HG02610 (cell line): ENCODE measurements at regions not wholly inside any gene's neighbourhood (a gene's known extent, or its start where the extent isn't known, plus 50 kb on each side); places are given as distances from the start of the nearest gene placed in this dataset.

Experiments used
- ATAC-seq: cut with Tn5 transposase; IDR thresholded peaks from one replicate; pipeline ENCODE4 v1.9.1; 2021; ENCODE audit warnings: mild to moderate bottlenecking, moderate library complexity; ENCODE audit not compliant: unreplicated experiment

DNA sequence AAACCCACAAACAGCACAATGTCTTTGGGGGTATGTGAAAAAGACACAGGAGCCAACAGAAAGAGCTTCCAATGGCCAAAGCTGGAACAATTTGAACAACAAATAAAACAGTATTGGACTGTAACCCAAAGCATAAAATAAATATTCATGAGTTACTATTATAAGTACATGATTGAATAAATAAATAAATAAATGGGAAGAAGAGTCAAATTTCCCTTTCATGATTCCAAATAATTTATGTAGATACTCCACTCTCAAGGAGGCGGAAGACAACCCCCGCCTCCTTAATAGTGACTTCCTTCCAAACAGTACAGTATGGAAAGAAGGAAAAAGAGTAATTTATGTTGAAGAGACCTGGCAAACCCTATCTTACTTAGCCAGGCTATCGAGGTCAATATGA is 124.4 kb upstream of the P2RY1 start:
- ATAC-seq = no peak

- ATAC-seq = no peak
These were observed 120.9 kb upstream of the P2RY1 start for GRCh38 chr3:152713989-152714388.

GRCh38 chr3:152714507-152714906 is 120.4 kb upstream of the P2RY1 start:
- no peak for ATAC-seq

DNA sequence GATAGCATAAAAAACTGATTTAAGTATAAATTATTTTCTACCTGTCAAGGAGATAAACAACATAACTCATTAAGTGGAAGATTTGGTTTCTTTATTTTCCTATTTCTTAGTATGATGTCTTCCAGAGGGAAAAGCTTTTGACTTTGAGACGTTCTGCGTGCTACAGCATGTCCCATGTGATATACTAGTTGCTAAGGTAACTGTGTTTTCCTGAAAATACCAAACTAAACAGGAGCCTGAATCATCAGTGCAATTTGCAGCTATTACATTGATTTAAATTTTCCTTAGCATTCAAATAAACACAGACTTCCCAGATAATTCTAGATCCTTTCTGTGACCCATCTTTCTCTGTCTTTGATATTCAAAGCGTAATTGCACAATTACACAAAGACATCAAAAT is 117.7 kb upstream of the P2RY1 start:
- no peak for ATAC-seq

DNA sequence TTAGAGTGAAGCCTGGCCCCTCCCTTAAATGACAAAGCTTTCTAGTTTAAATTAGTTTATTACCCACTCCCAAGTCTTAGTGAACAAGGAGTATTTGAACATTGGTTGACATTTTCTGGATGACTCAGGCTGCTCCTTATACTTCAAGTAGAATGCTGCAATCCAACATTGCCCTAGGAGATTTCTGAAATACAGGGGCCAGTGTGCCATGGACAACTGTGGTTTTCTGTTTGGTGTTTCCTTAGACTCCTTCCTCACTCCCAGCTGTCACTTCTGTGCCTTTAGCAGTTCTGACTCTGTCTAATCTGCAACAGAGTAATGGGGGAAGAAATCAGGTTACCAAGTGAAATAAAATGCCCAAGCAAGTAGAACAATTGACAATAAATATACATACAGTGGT is 116.1 kb upstream of the P2RY1 start:
- no peak for ATAC-seq

GRCh38 chr3:152719264-152719663 is 115.7 kb upstream of the P2RY1 start:
- no peak for ATAC-seq

- no peak for ATAC-seq
These were observed 113.8 kb upstream of the P2RY1 start for GRCh38 chr3:152720951-152721718.

DNA sequence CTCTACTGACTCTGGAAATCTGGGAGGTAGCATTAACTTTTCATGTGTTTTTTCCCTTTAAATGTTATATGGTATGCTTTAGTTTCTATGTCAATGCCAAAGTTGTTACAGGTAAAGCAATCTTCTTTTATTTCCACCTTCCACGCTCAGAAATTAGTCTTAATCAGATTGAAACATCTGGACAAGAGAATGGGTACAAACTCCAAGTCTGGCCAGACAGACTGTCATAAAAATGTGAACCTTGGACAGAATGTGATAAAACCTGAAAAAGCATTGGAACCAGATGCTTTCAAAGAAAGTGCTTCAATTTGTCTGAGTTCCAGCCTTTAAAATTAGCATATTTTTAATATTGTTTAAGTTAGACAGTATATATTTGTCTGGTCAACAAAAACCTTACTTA is 110.7 kb upstream of the P2RY1 start:
- no peak for ATAC-seq

DNA sequence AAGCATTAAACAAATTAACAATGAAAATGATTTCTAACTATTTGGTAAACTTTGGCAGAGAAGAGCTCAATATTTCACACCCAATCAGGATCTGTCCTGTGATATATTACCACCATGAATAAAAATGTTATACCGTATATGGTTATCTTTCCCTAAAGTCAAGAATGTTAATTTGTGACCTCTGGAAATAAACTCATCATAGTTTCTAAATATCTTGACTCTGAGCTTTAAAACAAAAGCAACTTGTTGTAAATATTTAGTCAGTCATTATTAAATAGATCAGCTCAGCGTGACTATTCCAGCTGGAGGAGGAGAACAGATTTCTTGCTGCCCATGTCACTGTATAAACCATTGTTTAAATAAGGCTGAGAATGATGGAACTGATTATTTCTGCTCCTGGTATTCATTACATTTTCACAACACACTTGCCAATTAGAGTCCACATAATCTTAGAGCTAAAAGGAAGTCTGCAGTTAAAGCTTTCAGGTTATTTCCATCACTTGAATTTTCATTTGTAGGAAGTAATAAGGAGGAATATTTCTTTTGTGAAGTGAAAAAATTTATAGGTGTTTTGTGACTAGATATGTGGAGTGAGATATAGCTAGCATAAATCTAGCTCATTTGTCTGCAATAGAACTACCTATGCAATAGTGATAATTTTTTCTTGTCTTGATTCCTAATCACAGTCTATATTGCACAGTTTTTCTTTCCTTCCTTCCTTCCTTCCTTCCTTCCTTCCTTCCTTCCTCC is 106.5 kb upstream of the P2RY1 start:
- no peak for ATAC-seq

DNA sequence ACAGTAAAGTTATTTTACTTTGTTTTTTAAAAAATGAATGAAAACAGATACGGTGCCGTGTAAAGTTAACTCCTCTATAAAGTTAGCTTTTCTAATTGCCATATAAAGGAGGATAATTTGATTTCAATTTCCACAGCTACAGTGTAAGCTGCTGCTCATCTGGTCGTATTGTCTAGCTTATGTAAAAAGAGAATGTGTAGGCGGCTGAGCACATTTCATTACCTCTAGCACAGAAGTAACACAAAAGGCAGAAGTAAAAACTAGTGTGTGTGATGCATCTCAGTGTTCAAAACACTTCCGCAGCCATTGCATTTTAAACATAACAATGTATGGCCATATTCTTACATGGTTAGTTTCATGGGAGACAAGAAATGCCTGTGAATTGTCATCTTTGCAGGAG is 105.0 kb upstream of the P2RY1 start:
- ATAC-seq = peak; percentile 83

DNA sequence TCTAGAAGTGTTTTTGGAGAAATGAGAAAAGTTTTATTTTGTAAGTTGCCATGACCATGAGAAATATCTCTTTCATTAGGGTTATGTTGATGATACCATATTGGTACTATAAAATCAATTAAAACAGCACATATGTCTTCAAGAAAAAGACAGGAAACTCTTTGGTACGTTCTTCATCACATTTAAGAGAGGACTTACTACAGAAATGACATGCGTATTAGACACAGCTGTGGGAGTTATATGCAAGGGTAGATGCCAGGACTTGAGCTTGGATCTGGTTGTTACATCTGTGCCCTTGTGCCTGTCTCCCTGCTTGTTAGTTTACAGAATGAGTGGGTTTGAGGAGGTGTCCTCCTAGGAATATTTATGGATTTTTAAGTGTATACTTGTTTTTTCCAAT is 103.4 kb upstream of the P2RY1 start:
- no peak for ATAC-seq

DNA sequence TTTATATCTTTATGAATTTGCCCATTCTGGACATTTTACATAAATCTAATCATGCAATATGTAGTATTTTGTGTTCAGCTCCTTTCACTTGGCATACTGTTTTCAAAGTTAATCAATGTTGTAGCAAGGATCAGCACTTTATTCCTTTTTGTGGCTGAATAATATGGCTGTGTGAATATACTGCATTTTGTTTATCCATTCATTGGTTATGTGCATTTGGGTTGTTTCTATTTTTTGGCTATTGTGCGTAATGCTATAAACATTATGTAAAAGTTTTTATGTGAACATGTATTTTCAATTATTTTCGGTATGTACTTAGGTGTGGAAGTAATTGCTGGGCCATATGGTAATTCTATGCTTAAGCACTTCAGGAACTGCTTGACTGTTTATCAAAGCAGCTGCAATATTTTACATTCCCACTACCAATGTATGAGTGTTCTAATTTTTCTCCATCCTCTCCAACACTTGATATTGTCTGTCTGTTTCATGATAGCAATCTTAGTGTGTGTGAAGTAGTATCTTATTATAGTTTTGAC is 101.3 kb upstream of the P2RY1 start:
- ATAC-seq = no peak

GRCh38 chr3:152737021-152737908 is 97.7 kb upstream of the P2RY1 start:
- ATAC-seq = peak; percentile 99

DNA sequence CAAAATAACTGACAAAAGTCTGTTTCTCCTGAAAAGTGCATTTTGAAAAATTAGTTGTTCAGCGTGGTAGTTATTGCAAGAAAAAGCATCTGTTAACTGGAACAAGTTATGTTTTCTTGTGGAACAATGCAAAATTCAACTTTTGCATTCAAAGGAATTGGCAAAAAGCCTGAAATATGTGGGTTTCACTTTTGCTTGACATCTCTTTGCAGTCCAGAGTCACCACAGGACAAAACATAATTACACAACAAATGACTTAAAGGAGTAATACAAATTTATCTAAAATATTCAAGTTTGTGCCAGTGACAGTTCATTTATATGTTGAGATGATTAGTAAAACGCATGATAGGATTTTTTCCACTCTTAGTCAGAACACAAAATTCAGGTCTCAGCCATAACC is 96.3 kb upstream of the P2RY1 start:
- ATAC-seq = peak; percentile 17

DNA sequence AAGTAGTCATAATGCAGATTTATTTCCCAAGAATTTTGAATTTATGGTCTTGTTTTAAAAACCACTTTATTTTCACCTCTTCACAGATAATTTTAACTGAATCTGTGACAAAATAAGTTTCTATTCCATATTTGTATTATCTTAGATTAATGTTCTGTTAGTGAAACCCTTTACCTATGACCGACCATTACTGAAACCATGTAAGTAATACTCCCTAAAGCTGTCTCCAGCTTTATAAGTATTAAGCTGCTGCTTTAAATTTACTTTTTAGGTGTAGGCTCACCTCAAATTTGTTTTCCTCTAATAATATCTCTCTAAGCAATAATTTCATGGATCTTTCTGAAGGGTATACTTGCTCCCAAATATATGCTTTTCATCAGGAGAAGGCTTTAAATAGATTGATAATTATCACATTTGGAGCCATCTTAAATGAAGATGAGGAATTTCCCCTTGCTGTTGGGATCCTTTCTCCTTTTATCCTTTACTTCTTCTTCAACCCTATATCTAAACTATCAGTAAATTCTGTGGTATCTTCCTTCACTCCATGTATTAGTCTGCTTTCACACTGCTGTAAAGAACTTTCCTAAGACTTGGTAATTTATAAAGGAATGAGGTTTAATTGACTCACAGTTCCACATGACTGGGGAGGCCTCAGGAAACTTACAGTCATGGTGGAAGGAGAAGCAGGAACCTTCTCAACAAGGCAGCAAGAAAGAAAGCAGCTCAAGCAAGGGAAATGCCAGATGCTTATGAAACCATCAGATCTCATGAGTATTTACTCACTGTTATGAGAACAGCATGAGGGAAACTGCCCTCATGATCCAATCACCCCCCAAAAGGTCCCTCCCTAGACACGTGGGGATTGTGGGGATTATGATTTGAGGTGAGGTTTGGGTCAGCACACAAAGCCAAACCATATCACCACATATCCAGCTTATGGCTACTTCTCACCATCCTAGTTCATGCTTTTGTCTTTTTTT is 92.3 kb upstream of the P2RY1 start:
- peak; percentile 68 for ATAC-seq

GRCh38 chr3:152745646-152746045 is 89.3 kb upstream of the P2RY1 start:
- no peak for ATAC-seq

DNA sequence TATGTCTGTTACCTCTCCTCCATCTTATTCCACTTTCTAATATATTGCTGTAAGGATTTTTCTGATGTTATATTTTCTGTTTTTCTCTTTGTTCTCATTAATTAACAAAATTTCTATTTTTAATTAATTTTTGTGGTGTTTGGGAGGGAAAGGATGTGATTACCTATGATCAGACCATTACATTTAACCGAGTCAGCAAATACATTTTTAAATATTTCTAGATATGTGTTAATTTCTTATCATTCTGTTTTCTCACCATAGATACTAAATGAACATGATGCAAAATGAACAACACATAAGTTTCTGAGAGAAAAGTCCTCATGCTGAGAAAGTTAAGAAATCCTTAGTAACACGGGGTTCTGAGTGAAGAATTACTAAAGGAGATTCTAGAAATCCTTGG is 80.6 kb upstream of the P2RY1 start:
- ATAC-seq = no peak

DNA sequence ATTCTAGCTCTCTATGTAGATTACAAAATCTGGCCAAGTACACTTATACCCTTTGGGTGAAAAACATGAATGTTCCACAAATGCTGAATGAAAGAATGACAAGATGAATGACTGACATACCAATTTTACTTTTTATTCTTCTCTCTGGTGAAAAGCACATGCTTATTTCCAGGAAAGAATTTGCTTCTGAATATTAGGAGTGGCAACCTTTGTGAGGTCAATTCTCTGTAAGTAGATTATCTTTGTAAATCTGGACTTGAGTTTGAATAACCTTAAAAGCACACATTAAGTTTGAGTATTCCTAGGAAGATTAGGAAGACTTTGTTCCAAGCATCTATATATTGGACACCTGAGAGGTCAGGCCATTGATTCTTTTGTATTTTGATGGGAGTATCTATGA is 78.1 kb upstream of the P2RY1 start:
- ATAC-seq = no peak

DNA sequence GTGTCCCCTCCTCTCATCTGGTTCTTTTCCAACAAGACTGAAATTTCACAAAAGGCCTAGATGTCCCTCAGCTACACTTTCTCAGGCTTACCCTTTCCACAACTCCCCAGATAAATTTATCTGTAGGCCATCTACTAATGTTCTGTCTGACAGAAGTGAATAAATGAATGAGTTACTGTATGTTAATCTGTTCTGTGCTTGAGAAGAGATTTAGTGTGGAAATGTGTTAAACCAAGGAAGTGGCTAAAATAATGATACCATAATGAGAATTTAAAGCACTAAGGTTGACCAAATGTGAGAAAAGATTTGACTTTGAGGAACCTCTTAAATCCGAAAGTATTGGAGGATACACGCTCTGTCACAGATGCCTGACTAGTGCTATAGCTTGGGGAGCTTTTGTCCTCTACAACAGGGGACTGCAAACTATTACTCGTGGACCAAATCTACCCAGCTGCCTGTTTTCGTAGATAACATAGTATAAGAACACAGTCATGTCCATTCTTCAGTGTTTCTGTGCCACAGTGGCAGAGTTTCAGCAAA is 74.8 kb upstream of the P2RY1 start:
- peak; percentile 91 for ATAC-seq

GRCh38 chr3:152760591-152760990 is 74.3 kb upstream of the P2RY1 start:
- ATAC-seq = no peak
